ENCODE measurements at regions not wholly inside any gene's neighbourhood (a gene's known extent, or its start where the extent isn't known, plus 50 kb on each side); places are given as distances from the start of the nearest gene placed in this dataset.
"Not testable (repeated sequence)": the region's sequence is repeated elsewhere in the genome, so short reads cannot be mapped to it uniquely, and the experiment has no call there.

DNA sequence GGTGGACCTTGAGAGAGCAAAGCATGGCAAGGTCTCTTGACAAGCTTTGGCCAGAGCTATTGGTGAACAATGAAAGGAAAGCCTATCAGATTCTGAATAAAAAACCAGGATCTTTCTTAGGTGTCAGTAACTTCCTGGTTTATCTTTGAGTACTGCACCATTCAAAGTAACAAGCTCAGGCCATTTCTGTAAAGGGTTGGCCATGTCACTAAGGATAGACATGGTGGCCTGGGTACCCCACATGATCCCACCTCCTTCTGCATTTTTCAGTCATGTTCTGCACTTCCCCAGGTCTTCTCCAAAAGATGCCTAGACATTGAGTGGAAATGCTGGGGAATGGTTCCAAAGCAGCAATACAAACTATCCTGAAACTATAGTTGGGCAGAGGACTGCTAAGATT, 242.0 kb downstream of the ARHGAP12 start:
- no peak for DNase-seq (ENCODE audit: low read depth in 2 of 2)

DNA sequence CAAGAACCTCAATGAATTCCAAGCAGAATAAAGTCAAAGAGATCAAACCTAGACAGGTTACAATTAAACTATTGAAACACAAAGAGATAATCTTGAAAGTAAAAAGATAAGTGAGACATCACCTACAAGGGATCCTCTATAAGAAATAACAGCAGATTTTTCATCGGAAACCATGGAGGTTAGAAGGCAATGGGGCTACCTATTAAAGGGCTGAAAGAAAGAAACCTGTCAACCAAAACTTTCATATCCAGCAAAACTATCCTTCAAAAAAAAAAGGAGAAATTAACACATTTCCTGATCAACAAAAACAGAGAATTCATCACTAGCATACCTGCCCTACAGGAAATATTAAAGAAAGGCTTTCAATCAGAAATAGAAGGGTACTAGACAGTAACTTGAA, 244.9 kb downstream of the ARHGAP12 start:
- no peak for DNase-seq (ENCODE audit: low read depth in 2 of 2)

DNA sequence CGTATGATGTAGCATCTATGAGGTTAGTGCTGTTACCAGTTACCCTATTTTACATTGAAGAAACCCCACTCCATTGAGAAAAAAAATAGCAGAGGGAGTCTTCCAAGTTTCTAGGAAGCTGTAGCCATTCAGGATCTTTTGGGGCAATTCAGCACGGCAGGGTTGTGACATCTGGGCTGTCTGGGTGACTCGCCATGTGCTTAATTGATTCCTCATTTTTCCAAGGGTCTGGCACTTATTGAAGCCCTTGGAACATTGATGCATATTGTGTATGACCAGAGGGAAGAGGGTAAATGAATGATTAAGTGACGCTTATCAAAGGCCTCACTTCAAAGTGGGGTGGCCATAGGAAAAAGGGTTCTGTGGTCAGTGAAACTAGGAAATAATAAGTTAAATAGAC, 248.7 kb downstream of the ARHGAP12 start:
- DNase-seq (ENCODE audit: low read depth in 2 of 2) = no peak

DNA sequence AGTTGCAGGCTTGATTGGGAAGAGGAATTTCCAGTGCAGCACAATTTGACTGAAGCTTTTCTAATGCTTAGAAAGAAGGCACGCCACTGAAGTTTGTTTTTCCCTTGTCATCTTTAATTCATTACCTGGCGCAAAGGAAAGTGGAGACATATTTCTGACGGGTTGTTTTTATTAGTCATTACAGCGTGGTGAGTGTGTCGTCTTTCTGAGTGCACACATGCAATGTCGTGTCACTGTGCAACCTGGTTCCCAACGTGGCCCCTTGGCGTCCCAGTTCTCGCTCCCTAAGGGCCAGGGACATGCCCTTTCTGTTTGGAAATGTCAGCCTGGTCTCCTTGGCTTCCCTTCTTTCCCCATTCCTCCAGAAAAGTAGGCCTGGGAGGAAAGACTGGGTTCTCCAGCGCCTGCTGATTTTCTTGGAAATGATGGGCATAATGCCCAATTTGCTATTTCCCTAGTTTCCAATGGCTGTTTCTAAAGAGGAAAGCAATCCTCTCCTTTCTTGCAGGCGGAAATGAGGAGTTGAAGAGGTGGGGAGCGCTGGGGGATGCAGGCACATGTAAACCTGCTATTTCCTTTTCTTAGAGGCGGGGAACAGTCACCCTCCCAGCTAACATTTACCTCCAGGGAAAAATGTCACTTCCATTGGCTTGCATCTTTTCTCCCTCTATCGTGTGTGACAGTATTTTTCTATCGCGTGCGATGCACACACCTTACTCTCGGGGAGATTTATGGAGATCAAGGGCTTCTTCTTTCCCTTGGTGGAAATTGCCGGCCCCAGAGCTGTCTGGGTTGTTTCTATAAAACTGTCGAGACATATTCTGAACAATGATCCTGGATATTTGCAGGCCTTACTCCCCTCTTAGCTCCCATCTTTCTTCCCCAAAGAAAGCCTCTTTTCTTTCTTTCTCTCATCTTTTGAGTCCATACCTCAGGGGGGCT, 249.8 kb downstream of the ARHGAP12 start:
- no peak for DNase-seq (ENCODE audit: low read depth in 2 of 2)

DNA sequence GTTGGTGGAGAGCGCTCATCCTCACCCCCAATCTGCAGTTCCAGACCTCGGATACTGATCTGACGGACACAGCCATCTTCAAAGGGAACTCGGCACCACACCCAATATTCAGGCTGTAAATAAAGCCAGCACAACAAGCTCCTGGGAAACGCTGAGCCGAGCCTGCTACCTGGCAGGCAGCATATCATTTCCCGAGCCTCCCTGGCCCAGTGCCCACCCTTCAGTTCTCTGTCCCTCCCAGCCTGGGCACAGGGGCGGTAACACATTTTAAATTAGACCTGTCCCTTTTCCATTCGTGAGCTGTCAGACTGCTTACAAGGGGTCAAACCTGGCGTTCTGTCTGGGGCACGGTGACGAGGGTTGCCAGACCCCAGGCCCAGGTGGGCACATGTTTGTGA, 250.5 kb downstream of the ARHGAP12 start:
- DNase-seq (ENCODE audit: low read depth in 2 of 2) = no peak

DNA sequence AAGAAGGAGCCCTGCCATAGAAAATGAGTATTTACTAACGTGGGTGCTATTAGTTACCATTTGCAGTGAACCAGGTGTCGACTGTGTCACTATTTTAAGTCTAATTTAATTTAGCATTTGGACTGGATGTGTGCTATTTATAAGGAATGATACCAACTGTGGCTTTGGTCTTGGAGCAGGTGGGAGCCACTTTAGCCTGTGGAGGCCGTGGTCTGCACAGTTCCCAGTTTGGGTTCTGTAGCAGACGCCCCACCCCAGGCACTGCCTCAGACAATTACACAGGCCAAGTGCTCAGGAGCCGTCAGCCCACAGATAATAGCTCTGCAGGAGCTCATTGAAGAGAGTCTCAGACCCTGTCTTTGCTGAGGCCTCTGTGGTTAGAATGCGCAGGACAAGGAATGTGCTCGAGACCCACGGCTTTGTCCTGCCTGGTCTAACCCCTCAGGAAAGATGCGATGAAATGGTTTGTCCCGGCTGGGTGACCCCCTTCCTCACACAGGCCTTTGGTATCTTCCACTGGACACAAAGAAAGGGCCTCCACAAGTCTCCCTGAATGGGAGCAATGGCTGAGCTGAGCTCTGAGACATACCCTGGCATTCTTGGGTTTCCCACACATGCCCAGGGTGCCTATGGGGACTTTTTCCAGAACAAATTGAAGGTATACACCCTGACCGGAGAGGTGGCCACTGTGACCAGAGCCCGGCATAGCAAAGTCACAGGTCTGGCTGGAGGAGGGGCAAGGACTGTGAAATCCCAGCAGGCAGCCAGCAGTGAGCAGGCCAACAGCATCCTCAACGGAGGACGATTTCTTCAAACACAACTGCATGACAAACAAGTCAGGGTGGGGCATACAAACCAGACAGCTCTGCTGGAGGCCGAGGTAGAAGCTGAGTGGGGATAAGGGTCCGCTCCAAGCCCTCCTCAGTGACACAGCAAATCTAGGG, 251.2 kb downstream of the ARHGAP12 start:
- no peak for DNase-seq (ENCODE audit: low read depth in 2 of 2)

DNA sequence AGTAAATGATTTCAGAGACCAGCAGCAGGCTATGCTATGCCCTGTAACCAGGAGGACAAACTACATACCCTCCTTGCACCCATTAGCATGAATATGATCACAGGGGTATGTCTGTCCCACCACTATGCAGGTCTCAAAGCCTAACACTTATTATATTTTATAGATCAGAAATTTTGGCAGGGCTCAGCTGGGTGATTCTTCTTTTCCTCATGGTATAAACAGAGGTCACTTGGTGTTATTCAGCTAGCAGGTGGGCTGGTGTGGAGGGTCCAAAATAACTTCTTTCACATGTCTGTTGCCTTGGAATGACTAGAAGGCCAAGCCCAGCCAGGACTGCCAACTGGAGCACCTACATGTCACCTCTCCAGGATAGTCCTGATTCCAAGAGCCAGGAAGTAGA, 252.9 kb downstream of the ARHGAP12 start:
- DNase-seq (ENCODE audit: low read depth in 2 of 2) = no peak

DNA sequence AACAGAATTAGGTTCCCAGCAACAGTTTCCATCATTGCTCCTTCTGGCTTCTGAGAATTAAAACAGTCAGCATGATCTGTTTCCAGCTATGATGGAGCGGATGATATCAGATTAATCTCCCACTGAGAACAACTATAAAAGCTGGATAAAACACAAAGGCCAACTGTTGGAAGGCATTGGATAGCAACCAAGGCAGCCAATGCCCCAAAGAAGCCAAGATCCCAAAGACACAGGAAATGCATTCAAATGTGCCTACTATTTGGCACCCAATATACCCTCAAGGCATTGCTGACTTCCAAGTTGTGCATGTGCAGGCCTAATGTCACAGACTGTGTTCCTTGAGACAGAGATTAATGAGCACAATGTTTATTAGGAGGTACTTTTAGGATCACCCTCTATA, 259.3 kb downstream of the ARHGAP12 start:
- no peak for DNase-seq (ENCODE audit: low read depth in 2 of 2)

DNA sequence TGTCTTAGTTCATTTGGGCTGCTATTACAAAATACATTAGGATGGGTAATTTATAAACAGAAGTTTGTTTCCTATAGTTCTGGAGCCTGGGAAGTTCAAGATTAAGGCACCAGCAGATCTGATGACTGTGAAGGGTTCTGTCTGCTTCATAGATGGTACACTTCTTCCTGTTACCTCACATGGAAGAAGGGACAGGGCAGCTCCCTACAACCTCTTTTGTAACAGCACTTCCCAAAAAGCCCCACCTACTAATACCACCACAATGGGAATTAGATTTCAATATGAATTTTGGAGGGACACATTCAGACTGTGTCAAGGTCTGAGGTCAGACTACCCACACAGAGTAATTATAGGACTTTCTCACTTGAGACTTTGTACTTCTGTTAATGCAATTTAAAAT, 260.3 kb downstream of the ARHGAP12 start:
- no peak for DNase-seq (ENCODE audit: low read depth in 2 of 2)

DNA sequence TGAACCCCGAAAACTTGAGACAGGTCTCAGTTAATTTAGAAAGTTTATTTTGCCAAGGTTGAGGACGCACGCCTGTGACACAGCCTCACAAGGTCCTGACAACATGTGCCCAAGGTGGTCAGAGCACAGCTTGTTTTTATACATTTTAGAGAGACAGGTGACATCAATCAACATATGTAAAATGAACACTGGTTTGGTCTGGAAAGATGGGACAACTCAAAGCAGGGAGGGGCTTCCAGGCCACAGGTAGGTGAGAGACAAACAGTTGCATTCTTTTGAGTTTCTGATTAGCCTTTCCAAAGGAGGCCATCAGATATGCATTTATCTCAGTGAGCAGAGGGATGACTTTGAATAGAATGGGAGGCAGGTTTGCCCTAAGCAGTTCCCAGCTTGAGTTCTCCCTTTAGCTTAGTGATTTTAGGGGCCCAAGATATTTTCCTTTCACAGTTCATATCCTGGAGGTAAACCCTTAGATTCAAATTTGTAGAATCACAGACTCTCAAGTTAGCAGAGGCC, 262.8 kb downstream of the ARHGAP12 start:
- not testable (repeated sequence) for DNase-seq (ENCODE audit: low read depth in 2 of 2)

DNA sequence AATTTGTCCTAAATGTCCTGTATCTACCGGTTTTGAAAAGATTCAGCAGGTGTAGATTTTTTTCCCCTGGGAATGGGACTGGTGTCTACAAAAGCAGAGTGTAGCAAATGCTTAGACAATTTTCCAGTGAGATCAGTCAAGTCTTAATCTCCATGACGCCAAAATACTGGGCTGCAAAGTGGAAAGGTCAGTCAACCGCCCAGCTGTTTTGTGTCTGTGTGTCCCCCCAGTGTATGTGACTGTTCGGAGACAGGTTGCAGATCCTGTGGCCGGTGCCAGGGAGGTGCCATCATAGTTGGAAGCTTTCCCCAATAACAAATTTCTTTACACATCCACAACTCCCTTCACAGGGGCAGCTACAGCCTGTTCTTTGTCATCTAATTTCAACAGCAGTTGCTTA, 263.8 kb downstream of the ARHGAP12 start:
- DNase-seq (ENCODE audit: low read depth in 2 of 2) = no peak

DNA sequence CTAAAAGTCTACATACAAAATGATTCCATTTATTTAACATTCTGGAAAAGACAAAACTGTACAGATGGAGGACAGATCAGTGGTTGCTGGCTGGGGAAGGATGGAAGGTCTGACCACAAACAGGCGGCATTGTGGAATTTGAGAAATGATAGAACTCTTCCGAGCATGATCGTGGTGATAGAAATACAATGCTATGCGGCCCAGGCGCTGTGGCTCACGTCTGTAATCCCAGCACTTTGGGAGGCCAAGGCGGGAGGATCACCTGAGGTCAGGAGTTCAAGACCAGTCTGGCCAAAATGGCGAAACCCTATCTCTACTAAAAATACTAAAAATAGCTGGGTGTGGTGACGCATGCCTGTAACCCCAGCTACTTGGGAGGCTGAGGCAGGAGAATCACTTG, 264.6 kb downstream of the ARHGAP12 start:
- DNase-seq (ENCODE audit: low read depth in 2 of 2) = not testable (repeated sequence)

DNA sequence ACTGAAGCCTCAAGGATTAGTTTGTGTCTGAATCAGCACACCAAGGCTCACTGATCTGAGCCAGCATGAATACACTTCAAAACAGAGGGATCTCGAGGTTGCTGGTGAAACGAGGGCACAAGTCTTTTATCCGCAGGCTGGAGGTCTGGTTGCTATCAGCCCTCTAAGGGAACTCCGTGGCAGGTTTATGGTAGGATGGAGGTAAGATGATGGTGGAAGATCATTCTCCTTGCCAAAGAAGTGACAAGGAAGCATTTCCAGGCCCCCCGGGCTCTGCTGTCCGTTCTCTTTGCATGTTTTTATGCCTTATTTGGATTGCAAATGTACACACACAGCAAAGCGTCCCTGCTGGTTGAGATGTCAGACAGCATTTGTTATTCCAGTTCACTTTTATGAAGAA, 268.3 kb downstream of the ARHGAP12 start:
- no peak for DNase-seq (ENCODE audit: low read depth in 2 of 2)

DNA sequence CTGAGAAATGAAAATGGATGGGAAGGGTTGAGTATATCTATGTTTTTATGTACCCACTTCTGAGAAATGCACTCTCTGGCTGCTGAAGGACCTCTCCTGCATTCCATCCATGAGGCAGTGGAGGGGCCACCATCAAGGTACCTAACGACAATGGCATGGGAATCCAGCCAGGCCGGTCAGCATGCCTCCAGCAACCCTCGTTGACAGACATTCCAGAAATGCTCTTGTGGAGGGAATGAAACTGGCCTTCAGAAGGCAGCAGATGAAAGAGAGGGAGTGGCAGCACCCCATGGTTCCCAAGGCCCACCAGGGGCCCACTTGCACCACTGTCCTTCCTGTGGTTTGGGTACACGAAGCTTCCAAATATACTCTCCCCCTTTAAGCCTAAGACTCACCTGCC, 269.0 kb downstream of the ARHGAP12 start:
- no peak for DNase-seq (ENCODE audit: low read depth in 2 of 2)

DNA sequence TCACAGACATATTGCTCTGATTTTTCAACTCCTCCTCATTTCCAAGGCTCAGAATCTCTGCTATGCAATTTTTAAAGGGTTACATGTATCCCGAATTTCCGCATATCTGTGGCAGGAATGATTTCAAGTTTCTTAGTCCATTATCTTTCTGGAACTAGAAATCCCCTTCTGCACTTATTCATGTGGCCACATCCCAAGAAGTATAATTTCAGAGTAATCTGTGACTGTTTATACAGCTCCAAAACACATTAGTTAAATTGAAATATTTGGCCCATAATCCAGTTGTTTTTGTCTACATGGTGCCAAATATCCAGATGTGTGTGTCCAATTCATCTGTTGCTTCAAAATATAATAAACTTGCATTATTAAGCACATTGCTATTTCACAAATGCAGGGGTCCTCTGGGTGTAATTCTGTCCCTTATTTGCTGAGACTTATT, 271.2 kb downstream of the ARHGAP12 start:
- DNase-seq (ENCODE audit: low read depth in 2 of 2) = no peak

DNA sequence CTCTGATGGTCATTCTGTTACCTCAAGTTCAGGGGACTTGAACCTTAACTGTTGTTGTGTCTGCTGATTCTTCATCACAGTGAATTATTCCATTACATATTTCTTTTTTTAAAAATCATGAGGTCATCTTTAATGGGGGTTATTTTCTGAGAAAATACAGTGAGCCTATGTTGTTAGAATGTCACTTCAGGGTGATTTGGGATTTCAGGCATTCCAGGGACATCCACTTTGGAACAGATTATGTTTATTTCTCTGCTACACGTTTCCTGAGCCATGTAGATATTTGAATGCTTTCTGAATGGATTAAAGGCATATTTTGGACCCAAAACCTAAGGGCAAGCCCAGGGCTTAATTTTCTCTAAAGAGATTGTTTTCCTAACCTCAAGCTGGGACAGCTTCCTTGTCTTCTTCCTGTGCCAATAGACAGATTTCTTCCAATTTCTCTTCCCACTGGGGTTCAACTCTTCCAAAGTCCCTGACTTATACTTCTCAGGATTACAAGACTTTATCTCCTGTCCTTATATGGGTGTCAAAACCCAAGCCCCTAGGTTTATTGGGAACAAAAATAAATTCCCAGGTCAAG, 271.7 kb downstream of the ARHGAP12 start:
- DNase-seq (ENCODE audit: low read depth in 2 of 2) = no peak

DNA sequence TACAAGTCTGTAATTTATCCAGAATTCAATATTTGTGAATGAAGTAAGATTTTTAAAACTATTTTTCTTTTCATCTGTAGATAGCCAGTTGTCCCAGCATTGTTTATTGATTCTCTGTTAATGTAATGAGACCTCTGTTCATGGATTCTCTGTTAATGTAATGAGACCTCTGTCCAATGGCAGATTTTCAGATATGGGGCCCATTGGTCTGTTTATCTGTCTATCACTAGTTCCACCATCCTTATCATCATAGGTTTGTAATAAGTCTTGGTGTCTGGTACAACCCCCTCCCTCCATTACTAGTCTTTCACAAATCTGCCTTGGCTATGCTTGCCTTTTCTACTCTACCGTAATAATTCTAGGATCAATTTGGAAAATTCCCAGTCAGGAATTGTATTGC, 276.6 kb downstream of the ARHGAP12 start:
- DNase-seq (ENCODE audit: low read depth in 2 of 2) = no peak

DNA sequence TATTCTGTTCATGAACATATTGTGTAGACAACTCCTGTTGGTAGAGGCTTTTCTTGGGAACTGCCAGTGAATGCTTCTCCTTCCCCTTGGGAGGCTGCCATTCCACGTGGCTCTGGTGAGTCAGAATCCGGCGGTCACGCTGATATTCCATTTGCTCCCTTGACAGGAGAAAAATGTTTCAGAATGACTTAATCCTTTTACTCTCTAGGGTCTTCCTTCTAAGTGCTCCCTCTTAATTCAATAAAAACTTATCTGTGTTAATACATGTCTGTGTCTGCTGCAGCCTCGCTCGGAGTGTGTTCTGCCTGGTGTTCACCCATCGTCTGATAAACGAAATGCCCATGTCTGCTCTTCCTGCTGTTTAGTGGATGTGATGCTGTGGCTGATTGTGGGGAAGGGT, 278.6 kb downstream of the ARHGAP12 start:
- no peak for DNase-seq (ENCODE audit: low read depth in 2 of 2)

DNA sequence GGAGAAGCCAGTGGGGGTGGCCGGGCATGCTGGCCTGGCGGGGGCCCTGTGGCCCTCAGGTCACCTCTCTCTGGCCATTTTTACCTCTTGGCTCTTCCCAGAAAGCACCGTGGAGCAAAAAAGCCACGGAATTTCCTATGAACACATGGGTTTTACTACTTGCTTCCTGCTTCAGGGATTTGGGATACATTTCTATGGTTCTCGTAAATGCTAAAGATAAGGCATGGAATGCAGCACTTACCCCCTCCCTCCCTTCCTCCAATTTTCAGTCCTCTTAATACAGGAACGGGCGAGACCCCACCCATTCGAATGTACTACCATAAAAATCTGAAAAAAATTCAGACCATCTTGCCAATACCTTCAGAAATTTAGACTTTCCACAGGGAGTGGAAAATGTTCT, 279.7 kb downstream of the ARHGAP12 start:
- no peak for DNase-seq (ENCODE audit: low read depth in 2 of 2)

DNA sequence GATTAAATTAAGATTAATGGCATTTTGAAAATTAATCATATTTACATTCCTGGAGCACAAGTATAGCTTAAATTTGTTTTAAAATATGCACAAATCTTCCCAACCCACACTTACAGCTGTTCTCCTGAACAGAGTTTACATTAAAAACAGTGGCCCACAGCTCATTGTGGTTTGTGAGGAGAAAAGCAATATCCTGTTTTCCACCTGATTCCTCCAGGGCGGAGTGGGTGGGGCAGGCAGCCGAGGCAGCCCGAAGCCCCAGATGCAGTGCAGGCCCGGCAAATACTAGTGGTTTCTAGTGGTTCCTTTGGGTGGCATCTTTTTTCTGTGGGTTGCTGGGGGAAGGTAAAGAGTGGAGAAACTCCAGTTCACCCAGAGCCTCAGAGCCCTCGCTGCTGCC, 280.8 kb downstream of the ARHGAP12 start:
- no peak for DNase-seq (ENCODE audit: low read depth in 2 of 2)

DNA sequence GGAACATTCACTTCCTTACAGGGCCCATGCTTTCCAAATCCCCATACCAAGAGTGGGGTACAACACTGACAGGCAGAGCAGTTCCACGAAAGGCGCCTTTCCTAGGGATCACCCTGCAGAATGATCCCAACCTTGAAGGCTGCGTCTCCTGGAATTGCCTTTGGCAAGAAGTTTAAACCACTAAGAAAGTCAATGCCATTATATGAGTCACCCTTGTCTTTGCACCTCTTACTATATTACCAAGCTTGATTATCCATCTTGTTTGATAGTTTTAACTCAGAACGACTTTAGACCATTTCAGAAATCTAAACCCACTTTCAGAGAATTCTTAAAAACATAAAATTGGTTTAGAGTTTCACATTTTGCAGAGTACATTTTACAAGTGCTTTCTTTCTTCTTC, 282.1 kb downstream of the ARHGAP12 start:
- DNase-seq (ENCODE audit: low read depth in 2 of 2) = no peak

DNA sequence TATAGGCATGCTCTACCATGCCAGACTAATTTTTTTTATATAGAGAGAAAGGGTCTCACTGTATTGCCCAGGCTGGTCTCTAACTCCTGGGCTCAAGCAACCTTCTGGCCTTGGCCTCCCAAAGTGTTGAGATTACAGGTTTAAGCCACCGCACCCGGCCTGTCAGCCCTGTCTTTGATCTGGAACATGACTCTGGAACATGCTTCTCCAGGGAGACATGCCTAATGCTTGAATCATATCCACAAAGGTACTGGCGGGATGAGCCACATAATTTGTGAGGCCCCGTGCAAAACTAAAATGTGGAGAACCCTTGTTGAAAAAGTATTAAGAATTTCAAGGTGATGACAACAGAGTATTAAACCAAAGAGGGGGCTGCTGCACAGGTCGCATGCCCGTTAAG, 282.8 kb downstream of the ARHGAP12 start:
- no peak for DNase-seq (ENCODE audit: low read depth in 2 of 2)

Data from stimulated activated CD4-positive, alpha-beta T cell treated with anti-CD3 and anti-CD28 coated beads, Interleukin-12 subunit alpha, Interleukin-12 subunit beta, amount 100 ng/mL, for 24 hours (primary cell).